Peyer's patch (tissue), 4 donors: ENCODE measurements at regions not wholly inside any gene's neighbourhood (a gene's known extent, or its start where the extent isn't known, plus 50 kb on each side); places are given as distances from the start of the nearest gene placed in this dataset.

ENCODE experiments used
- CTCF ChIP-seq, 6 experiments: fragments of 450-650 bp in 4 of 6; fragments of 200-600 bp in 2 of 6; sonication (generic) in 1 of 6; IDR thresholded peaks; one replicate each; pipeline ENCODE4 v1.5.1; 2017 to 2019; ENCODE audit warnings: antibody characterized with exemption in 6 of 6, mild to moderate bottlenecking in 3 of 6, moderate library complexity in 1 of 6
- POLR2A ChIP-seq, 2 donors: fragments of 450-650 bp; IDR thresholded peaks; one replicate each; pipeline ENCODE4 v1.5.1; 2017; ENCODE audit warnings: antibody characterized with exemption in 2 of 2, mild to moderate bottlenecking in 2 of 2, moderate library complexity in 2 of 2

- no peak for TF ChIP-seq CTCF (IDR thresholded peaks at IDR 0.05)
- TF ChIP-seq POLR2A (IDR thresholded peaks at IDR 0.05) = no peak
Measured at GRCh38 chr4:134955059-134955458, 753.5 kb upstream of the PABPC4L start.
